ENCODE measurements at regions not wholly inside any gene's neighbourhood (a gene's known extent, or its start where the extent isn't known, plus 50 kb on each side); places are given as distances from the start of the nearest gene placed in this dataset.
"Not testable (repeated sequence)": the region's sequence is repeated elsewhere in the genome, so short reads cannot be mapped to it uniquely, and the experiment has no call there.

DNA sequence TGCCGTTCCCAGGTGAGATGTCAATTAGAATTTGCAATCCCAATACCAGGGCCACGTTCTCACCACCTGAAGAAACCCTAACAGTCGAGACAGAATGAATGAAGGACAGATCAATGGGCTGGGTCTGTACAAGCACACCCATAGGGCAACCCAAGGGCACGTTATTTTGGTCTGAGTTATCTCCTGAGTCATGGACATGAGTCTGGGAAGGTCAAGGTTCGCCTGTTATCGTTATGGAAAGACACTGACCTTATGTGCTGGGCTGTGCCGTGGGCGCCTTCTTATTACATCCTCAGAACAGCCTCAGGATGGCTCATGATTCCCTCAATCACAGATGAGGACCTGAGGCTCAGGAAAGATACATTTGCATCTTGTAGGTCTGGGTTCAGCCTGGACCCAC, 175.0 kb upstream of the SULF2 start:
- H3K9me3 ChIP-seq (ENCODE audit: insufficient read depth, low read length) = no peaks in the 10 kb centered on the region
- H3K4me2 ChIP-seq (ENCODE audit: low read length) = no peak overlapping the region
- no peaks in the 10 kb centered on the region for H4K20me1 ChIP-seq (ENCODE audit: insufficient read depth, low read length)
- no peak overlapping the region for H2AFZ ChIP-seq (ENCODE audit: low read depth, low read length)
- no peak for TF ChIP-seq EZH2phosphoT487 (IDR thresholded peaks at IDR 0.05; ENCODE audit: low read depth)
- TF ChIP-seq, protein P1, sequence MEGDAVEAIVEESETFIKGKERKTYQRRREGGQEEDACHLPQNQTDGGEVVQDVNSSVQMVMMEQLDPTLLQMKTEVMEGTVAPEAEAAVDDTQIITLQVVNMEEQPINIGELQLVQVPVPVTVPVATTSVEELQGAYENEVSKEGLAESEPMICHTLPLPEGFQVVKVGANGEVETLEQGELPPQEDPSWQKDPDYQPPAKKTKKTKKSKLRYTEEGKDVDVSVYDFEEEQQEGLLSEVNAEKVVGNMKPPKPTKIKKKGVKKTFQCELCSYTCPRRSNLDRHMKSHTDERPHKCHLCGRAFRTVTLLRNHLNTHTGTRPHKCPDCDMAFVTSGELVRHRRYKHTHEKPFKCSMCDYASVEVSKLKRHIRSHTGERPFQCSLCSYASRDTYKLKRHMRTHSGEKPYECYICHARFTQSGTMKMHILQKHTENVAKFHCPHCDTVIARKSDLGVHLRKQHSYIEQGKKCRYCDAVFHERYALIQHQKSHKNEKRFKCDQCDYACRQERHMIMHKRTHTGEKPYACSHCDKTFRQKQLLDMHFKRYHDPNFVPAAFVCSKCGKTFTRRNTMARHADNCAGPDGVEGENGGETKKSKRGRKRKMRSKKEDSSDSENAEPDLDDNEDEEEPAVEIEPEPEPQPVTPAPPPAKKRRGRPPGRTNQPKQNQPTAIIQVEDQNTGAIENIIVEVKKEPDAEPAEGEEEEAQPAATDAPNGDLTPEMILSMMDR (IDR thresholded peaks at IDR 0.05; ENCODE audit: low read depth, low read length) = no peak
- H3K36me3 ChIP-seq (replicated peaks; ENCODE audit: low read depth, low read length) = no peaks in the 10 kb centered on the region
- peaks cover 42% of the 10 kb centered on the region for H3K27me3 ChIP-seq (ENCODE audit: low read depth, low read length)
- H3K4me3 ChIP-seq (ENCODE audit: low read length) = no peak overlapping the region
- H3K27ac ChIP-seq (ENCODE audit: low read length) = no peak overlapping the region
- no peak overlapping the region for H3K9ac ChIP-seq (ENCODE audit: low read length)
- no peaks in the 10 kb centered on the region for H3K4me1 ChIP-seq (ENCODE audit: low read length)
- no peaks in the 10 kb centered on the region for H3K79me2 ChIP-seq (ENCODE audit: low read length)

- not testable (repeated sequence) for H3K27ac ChIP-seq (ENCODE audit: low read length); H3K4me1 ChIP-seq (ENCODE audit: low read length); H4K20me1 ChIP-seq (ENCODE audit: insufficient read depth, low read length); H3K79me2 ChIP-seq (ENCODE audit: low read length); H2AFZ ChIP-seq (ENCODE audit: low read depth, low read length); H3K4me2 ChIP-seq (ENCODE audit: low read length); H3K9me3 ChIP-seq (ENCODE audit: insufficient read depth, low read length); H3K9ac ChIP-seq (ENCODE audit: low read length); H3K4me3 ChIP-seq (ENCODE audit: low read length); H3K36me3 ChIP-seq (replicated peaks; ENCODE audit: low read depth, low read length)
- H3K27me3 ChIP-seq (ENCODE audit: low read depth, low read length) = peaks cover 46% of the 10 kb centered on the region
These were observed 172.9 kb upstream of the SULF2 start for GRCh38 chr20:47957989-47958801.

DNA sequence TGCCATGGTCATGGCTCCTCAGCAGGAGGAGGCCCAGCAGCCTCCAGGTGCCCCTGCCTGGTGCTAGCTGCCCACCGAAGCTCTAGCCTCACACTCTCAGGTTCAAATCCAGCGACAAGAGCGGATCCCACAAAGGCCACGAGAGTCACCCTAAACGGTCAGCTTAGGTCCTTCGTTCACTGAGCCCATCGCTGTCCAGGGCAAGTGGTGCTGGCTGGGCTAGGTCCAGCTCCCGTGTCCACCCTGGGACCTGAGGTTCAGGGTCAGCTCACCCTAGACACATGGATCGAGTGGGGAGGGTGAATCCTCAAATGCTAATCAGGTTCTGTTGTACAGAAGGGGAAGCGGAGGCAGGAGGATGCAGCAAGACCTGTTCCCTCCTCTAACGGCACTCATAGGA, 171.9 kb upstream of the SULF2 start:
- H3K4me2 ChIP-seq (ENCODE audit: low read length) = no peak overlapping the region
- no peaks in the 10 kb centered on the region for H3K9me3 ChIP-seq (ENCODE audit: insufficient read depth, low read length)
- TF ChIP-seq, protein P1 (IDR thresholded peaks at IDR 0.05; ENCODE audit: low read depth, low read length) = no peak
- no peak for TF ChIP-seq EZH2phosphoT487 (IDR thresholded peaks at IDR 0.05; ENCODE audit: low read depth)
- H3K4me3 ChIP-seq (ENCODE audit: low read length) = no peak overlapping the region
- no peak overlapping the region for H3K27ac ChIP-seq (ENCODE audit: low read length)
- no peaks in the 10 kb centered on the region for H4K20me1 ChIP-seq (ENCODE audit: insufficient read depth, low read length)
- H3K9ac ChIP-seq (ENCODE audit: low read length) = no peak overlapping the region
- H3K27me3 ChIP-seq (ENCODE audit: low read depth, low read length) = peaks cover 49% of the 10 kb centered on the region
- no peak overlapping the region for H2AFZ ChIP-seq (ENCODE audit: low read depth, low read length)
- no peaks in the 10 kb centered on the region for H3K79me2 ChIP-seq (ENCODE audit: low read length)
- no peaks in the 10 kb centered on the region for H3K36me3 ChIP-seq (replicated peaks; ENCODE audit: low read depth, low read length)
- H3K4me1 ChIP-seq (ENCODE audit: low read length) = no peaks in the 10 kb centered on the region

- no peak overlapping the region for H3K4me2 ChIP-seq (ENCODE audit: low read length)
- no peak for TF ChIP-seq EZH2phosphoT487 (IDR thresholded peaks at IDR 0.05; ENCODE audit: low read depth)
- TF ChIP-seq, protein P1 (IDR thresholded peaks at IDR 0.05; ENCODE audit: low read depth, low read length) = no peak
- H3K4me1 ChIP-seq (ENCODE audit: low read length) = no peaks in the 10 kb centered on the region
- H4K20me1 ChIP-seq (ENCODE audit: insufficient read depth, low read length) = no peaks in the 10 kb centered on the region
- no peaks in the 10 kb centered on the region for H3K79me2 ChIP-seq (ENCODE audit: low read length)
- H2AFZ ChIP-seq (ENCODE audit: low read depth, low read length) = no peak overlapping the region
- H3K4me3 ChIP-seq (ENCODE audit: low read length) = no peak overlapping the region
- H3K27me3 ChIP-seq (ENCODE audit: low read depth, low read length) = peaks cover 47% of the 10 kb centered on the region
- no peaks in the 10 kb centered on the region for H3K9me3 ChIP-seq (ENCODE audit: insufficient read depth, low read length)
- no peak overlapping the region for H3K27ac ChIP-seq (ENCODE audit: low read length)
- H3K9ac ChIP-seq (ENCODE audit: low read length) = no peak overlapping the region
- H3K36me3 ChIP-seq (replicated peaks; ENCODE audit: low read depth, low read length) = no peaks in the 10 kb centered on the region
These were observed 171.2 kb upstream of the SULF2 start for GRCh38 chr20:47956268-47956995.
